ENCODE measurements at regions not wholly inside any gene's neighbourhood (a gene's known extent, or its start where the extent isn't known, plus 50 kb on each side); places are given as distances from the start of the nearest gene placed in this dataset.

GRCh38 chr2:239531456-239532241, 130.8 kb upstream of the HDAC4 start:
- Histone ChIP-seq H3K9ac (ENCODE audit: low read depth in 1 of 2, low read length in 2 of 2) (no peak overlapping the region), H3K27ac (ENCODE audit: low read depth in 1 of 2, low read length in 2 of 2) (no peak overlapping the region), H3K4me1 (ENCODE audit: control insufficient read depth in 4 of 4, insufficient read depth in 4 of 4, low read length in 3 of 4) (no peaks in the 10 kb centered on the region), H3K4me3 (ENCODE audit: low read depth in 1 of 3, low read length in 3 of 3) (no peak overlapping the region), H3K27me3 (ENCODE audit: control insufficient read depth in 4 of 4, insufficient read depth in 4 of 4, low read length in 3 of 4) (no peaks in the 10 kb centered on the region), H3K36me3 (ENCODE audit: control insufficient read depth in 4 of 4, insufficient read depth in 3 of 4, low read depth in 1 of 4, low read length in 3 of 4) (no peaks in the 10 kb centered on the region), H3K9me3 (ENCODE audit: control insufficient read depth in 4 of 4, low read length in 3 of 4) (peaks cover 0 to 9% (median 7%) of the 10 kb centered on the region in 4 donors)
- no peak for DNase-seq (ENCODE audit: low spot score)
- no peak for TF ChIP-seq HNF4G (IDR thresholded peaks at IDR 0.05)
- TF ChIP-seq, protein P1, sequence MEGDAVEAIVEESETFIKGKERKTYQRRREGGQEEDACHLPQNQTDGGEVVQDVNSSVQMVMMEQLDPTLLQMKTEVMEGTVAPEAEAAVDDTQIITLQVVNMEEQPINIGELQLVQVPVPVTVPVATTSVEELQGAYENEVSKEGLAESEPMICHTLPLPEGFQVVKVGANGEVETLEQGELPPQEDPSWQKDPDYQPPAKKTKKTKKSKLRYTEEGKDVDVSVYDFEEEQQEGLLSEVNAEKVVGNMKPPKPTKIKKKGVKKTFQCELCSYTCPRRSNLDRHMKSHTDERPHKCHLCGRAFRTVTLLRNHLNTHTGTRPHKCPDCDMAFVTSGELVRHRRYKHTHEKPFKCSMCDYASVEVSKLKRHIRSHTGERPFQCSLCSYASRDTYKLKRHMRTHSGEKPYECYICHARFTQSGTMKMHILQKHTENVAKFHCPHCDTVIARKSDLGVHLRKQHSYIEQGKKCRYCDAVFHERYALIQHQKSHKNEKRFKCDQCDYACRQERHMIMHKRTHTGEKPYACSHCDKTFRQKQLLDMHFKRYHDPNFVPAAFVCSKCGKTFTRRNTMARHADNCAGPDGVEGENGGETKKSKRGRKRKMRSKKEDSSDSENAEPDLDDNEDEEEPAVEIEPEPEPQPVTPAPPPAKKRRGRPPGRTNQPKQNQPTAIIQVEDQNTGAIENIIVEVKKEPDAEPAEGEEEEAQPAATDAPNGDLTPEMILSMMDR (IDR thresholded peaks at IDR 0.05; ENCODE audit: low read depth, low read length, missing input control): no peak
- TF ChIP-seq FOXA2 (IDR thresholded peaks at IDR 0.05): no peak
- TF ChIP-seq FOXA1 (IDR thresholded peaks at IDR 0.05): no peak
- no peak for TF ChIP-seq SP1 (IDR thresholded peaks at IDR 0.05)
- TF ChIP-seq, protein P2, sequence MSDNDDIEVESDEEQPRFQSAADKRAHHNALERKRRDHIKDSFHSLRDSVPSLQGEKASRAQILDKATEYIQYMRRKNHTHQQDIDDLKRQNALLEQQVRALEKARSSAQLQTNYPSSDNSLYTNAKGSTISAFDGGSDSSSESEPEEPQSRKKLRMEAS (IDR thresholded peaks at IDR 0.05): no peak
- WGBS: 67% methylated on average over 18 of the region's 18 CpGs

DNA sequence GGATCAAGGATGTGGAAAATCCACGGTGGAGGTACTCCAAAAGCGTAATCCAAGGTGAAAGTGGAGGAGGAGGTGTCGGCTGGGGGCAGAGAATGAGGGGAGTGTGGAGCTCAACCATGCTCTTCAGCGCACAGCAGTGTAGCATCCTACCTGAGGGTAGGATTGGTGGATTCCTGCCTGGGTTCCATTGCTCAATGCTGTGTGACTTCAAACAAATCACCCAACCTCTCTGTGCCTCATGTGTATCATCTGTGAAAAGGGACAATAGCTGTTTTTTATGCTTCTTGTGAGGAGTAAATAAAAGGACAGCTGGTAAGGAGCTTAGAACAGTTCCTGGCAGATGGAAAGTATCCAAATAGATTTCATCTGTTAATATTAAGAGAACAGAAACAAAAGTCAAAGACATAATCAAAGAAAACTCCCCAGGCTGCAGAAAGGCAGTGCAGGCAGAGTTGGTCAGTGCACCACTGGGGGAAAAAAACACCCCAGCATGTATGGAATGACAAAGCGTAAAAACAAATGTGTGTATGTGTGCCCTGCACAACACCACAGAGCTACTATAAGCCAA, 130.0 kb upstream of the HDAC4 start:
- Histone ChIP-seq H3K27me3 (ENCODE audit: control insufficient read depth in 4 of 4, insufficient read depth in 4 of 4, low read length in 3 of 4) (no peaks in the 10 kb centered on the region), H3K9me3 (ENCODE audit: control insufficient read depth in 4 of 4, low read length in 3 of 4) (peaks cover 0 to 9% (median 7%) of the 10 kb centered on the region in 4 donors), H3K36me3 (ENCODE audit: control insufficient read depth in 4 of 4, insufficient read depth in 3 of 4, low read depth in 1 of 4, low read length in 3 of 4) (no peaks in the 10 kb centered on the region), H3K4me3 (ENCODE audit: low read depth in 1 of 3, low read length in 3 of 3) (no peak overlapping the region), H3K9ac (ENCODE audit: low read depth in 1 of 2, low read length in 2 of 2) (no peak overlapping the region), H3K27ac (ENCODE audit: low read depth in 1 of 2, low read length in 2 of 2) (no peak overlapping the region), H3K4me1 (ENCODE audit: control insufficient read depth in 4 of 4, insufficient read depth in 4 of 4, low read length in 3 of 4) (no peaks in the 10 kb centered on the region)
- no peak for DNase-seq (ENCODE audit: low spot score)
- no peak for TF ChIP-seq HNF4G (IDR thresholded peaks at IDR 0.05)
- TF ChIP-seq JUND (IDR thresholded peaks at IDR 0.05): no peak
- no peak for TF ChIP-seq YY1 (IDR thresholded peaks at IDR 0.05)
- WGBS: 90% methylated on average over 5 of the region's 5 CpGs

- Histone ChIP-seq H3K27me3 (ENCODE audit: control insufficient read depth in 4 of 4, insufficient read depth in 4 of 4, low read length in 3 of 4) (no peaks in the 10 kb centered on the region), H3K9me3 (ENCODE audit: control insufficient read depth in 4 of 4, low read length in 3 of 4) (peaks cover 0 to 9% (median 2%) of the 10 kb centered on the region in 4 donors), H3K9ac (ENCODE audit: low read depth in 1 of 2, low read length in 2 of 2) (no peak overlapping the region), H3K27ac (ENCODE audit: low read depth in 1 of 2, low read length in 2 of 2) (no peak overlapping the region), H3K4me1 (ENCODE audit: control insufficient read depth in 4 of 4, insufficient read depth in 4 of 4, low read length in 3 of 4) (no peaks in the 10 kb centered on the region), H3K4me3 (ENCODE audit: low read depth in 1 of 3, low read length in 3 of 3) (no peak overlapping the region), H3K36me3 (ENCODE audit: control insufficient read depth in 4 of 4, insufficient read depth in 3 of 4, low read depth in 1 of 4, low read length in 3 of 4) (no peaks in the 10 kb centered on the region)
- 85% methylated on average over 13 of the region's 13 CpGs for WGBS
- no peak for DNase-seq (ENCODE audit: low spot score)
- TF ChIP-seq JUND (IDR thresholded peaks at IDR 0.05) (no peak), SP1 (IDR thresholded peaks at IDR 0.05) (no peak), FOXA2 (IDR thresholded peaks at IDR 0.05) (no peak), RXRA (IDR thresholded peaks at IDR 0.05) (no peak), FOXA1 (IDR thresholded peaks at IDR 0.05) (no peak), HNF4A (conservative IDR thresholded peaks at IDR 0.05) (no peak), YY1 (IDR thresholded peaks at IDR 0.05) (no peak), NR2F2 (IDR thresholded peaks at IDR 0.05) (no peak), HNF4G (IDR thresholded peaks at IDR 0.05) (no peak), TAF1 (conservative IDR thresholded peaks at IDR 0.05) (no peak)
- TF ChIP-seq, protein P3, sequence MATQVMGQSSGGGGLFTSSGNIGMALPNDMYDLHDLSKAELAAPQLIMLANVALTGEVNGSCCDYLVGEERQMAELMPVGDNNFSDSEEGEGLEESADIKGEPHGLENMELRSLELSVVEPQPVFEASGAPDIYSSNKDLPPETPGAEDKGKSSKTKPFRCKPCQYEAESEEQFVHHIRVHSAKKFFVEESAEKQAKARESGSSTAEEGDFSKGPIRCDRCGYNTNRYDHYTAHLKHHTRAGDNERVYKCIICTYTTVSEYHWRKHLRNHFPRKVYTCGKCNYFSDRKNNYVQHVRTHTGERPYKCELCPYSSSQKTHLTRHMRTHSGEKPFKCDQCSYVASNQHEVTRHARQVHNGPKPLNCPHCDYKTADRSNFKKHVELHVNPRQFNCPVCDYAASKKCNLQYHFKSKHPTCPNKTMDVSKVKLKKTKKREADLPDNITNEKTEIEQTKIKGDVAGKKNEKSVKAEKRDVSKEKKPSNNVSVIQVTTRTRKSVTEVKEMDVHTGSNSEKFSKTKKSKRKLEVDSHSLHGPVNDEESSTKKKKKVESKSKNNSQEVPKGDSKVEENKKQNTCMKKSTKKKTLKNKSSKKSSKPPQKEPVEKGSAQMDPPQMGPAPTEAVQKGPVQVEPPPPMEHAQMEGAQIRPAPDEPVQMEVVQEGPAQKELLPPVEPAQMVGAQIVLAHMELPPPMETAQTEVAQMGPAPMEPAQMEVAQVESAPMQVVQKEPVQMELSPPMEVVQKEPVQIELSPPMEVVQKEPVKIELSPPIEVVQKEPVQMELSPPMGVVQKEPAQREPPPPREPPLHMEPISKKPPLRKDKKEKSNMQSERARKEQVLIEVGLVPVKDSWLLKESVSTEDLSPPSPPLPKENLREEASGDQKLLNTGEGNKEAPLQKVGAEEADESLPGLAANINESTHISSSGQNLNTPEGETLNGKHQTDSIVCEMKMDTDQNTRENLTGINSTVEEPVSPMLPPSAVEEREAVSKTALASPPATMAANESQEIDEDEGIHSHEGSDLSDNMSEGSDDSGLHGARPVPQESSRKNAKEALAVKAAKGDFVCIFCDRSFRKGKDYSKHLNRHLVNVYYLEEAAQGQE (IDR thresholded peaks at IDR 0.05): no peak
- TF ChIP-seq, protein P1 (IDR thresholded peaks at IDR 0.05; ENCODE audit: low read depth, low read length, missing input control): no peak
- TF ChIP-seq, protein P2 (IDR thresholded peaks at IDR 0.05): no peak
- TF ChIP-seq, protein P4, sequence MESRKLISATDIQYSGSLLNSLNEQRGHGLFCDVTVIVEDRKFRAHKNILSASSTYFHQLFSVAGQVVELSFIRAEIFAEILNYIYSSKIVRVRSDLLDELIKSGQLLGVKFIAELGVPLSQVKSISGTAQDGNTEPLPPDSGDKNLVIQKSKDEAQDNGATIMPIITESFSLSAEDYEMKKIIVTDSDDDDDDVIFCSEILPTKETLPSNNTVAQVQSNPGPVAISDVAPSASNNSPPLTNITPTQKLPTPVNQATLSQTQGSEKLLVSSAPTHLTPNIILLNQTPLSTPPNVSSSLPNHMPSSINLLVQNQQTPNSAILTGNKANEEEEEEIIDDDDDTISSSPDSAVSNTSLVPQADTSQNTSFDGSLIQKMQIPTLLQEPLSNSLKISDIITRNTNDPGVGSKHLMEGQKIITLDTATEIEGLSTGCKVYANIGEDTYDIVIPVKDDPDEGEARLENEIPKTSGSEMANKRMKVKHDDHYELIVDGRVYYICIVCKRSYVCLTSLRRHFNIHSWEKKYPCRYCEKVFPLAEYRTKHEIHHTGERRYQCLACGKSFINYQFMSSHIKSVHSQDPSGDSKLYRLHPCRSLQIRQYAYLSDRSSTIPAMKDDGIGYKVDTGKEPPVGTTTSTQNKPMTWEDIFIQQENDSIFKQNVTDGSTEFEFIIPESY (IDR thresholded peaks at IDR 0.05): no peak
Measured at GRCh38 chr2:239529313-239530015, 128.6 kb upstream of the HDAC4 start.

All from liver (tissue), 8 donors.